ENCODE measurements at regions not wholly inside any gene's neighbourhood (a gene's known extent, or its start where the extent isn't known, plus 50 kb on each side); places are given as distances from the start of the nearest gene placed in this dataset.
A peak's percentile ranks its signal among the peaks of the same experiment; 100 is the strongest.

- no peak overlapping the region for H3K27ac Mint-ChIP-seq
- H3K4me3 Mint-ChIP-seq, result no peak overlapping the region
- H3K36me3 Mint-ChIP-seq, result no peaks in the 10 kb centered on the region
- no peaks in the 10 kb centered on the region for H3K27me3 Mint-ChIP-seq
- H3K4me1 Mint-ChIP-seq, result peaks cover 13% of the 10 kb centered on the region
- no peaks in the 10 kb centered on the region for H3K9me3 Mint-ChIP-seq
- no peak for ATAC-seq
These were observed 160.5 kb downstream of the DLEU7 start for GRCh38 chr13:50682966-50683365.

DNA sequence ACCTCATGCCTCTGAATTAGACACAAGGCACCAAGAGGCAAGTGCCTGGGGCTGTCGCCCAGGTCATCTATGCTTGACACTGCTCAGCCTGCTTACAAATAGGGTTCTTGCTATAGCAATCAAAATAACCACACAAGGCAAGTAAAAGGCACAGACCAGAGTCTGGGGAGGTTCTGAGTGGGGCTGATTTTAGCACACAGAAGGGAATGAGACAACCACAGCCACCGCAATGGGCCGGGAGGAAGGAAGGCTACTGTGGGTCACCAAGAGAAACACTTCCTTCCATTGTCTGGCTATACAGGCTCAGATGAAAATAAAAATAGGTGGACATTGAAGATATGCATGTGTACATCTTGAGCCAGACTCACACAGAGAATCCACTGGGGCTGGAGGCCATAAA lies 159.1 kb downstream of the DLEU7 start:
- no peak for ATAC-seq
- H3K27ac Mint-ChIP-seq, result peak overlapping the region; percentile 64
- peaks cover 13% of the 10 kb centered on the region for H3K4me1 Mint-ChIP-seq
- no peaks in the 10 kb centered on the region for H3K36me3 Mint-ChIP-seq
- H3K9me3 Mint-ChIP-seq, result no peaks in the 10 kb centered on the region
- no peak overlapping the region for H3K4me3 Mint-ChIP-seq
- no peaks in the 10 kb centered on the region for H3K27me3 Mint-ChIP-seq

DNA sequence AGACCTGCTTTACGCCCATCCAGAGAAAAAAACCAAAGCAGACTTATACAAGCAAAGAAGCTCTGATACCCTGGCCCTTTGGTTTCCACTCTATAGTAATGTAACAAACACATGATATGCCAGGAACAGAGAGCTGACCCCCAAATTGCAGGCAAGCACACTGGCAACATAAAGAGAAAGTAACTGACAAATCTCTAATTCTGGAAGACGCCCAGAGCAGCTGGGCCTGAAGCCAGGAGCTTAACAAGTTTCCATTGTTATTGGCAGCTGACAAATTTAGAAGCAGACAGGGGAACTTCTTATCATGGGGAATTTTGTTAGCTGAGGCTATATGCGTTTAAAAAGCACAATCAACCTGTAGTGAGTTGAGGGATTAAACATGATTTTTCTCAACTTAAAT lies 158.0 kb downstream of the DLEU7 start:
- no peak for ATAC-seq
- Mint-ChIP-seq H3K27ac (no peak overlapping the region), H3K4me1 (peaks cover 13% of the 10 kb centered on the region), H3K4me3 (no peak overlapping the region), H3K36me3 (no peaks in the 10 kb centered on the region), H3K9me3 (no peaks in the 10 kb centered on the region), H3K27me3 (no peaks in the 10 kb centered on the region)

GRCh38 chr13:50685956-50686355 lies 157.5 kb downstream of the DLEU7 start:
- peaks cover 13% of the 10 kb centered on the region for H3K4me1 Mint-ChIP-seq

GRCh38 chr13:50686551-50686950 lies 156.9 kb downstream of the DLEU7 start:
- Mint-ChIP-seq H3K4me3 (no peak overlapping the region), H3K36me3 (no peaks in the 10 kb centered on the region), H3K4me1 (peaks cover 13% of the 10 kb centered on the region), H3K27me3 (no peaks in the 10 kb centered on the region), H3K27ac (no peak overlapping the region), H3K9me3 (no peaks in the 10 kb centered on the region)
- no peak for ATAC-seq

More at GRCh38 chr13:50685956-50686355, 157.5 kb downstream of the DLEU7 start:
- no peak for ATAC-seq
- no peaks in the 10 kb centered on the region for H3K36me3 Mint-ChIP-seq
- no peak overlapping the region for H3K27ac Mint-ChIP-seq
- H3K27me3 Mint-ChIP-seq, result no peaks in the 10 kb centered on the region
- no peaks in the 10 kb centered on the region for H3K9me3 Mint-ChIP-seq
- no peak overlapping the region for H3K4me3 Mint-ChIP-seq

DNA sequence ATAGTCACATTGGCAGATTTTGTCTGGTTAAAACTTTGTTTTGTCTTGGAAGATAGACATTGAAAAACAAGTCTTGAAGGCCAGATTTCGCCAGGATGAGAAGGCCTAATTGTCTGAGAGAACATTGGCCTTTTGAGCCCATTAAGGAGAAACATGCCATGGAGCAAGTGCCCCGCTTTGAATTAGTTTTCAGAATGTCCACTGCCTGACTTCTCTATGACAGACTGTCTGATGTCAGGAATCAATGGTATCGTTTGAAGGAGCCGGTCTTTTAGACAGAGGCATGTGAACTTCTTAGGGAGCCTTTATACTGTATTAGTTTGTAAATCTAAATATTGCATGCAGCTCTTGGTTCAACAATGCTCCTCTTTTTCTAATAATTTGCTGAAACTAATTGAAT lies 155.9 kb downstream of the DLEU7 start:
- Mint-ChIP-seq H3K9me3 (no peaks in the 10 kb centered on the region), H3K4me3 (no peak overlapping the region), H3K27me3 (no peaks in the 10 kb centered on the region)

GRCh38 chr13:50690006-50690405 lies 153.5 kb downstream of the DLEU7 start:
- no peaks in the 10 kb centered on the region for H3K4me1 Mint-ChIP-seq
- no peaks in the 10 kb centered on the region for H3K9me3 Mint-ChIP-seq
- no peak overlapping the region for H3K4me3 Mint-ChIP-seq
- no peak overlapping the region for H3K27ac Mint-ChIP-seq
- no peak for ATAC-seq
- H3K27me3 Mint-ChIP-seq, result no peaks in the 10 kb centered on the region
- H3K36me3 Mint-ChIP-seq, result no peaks in the 10 kb centered on the region

More for the DNA sequence above, 155.9 kb downstream of the DLEU7 start:
- Mint-ChIP-seq H3K36me3 (no peaks in the 10 kb centered on the region), H3K4me1 (peaks cover 13% of the 10 kb centered on the region), H3K27ac (no peak overlapping the region)
- no peak for ATAC-seq

DNA sequence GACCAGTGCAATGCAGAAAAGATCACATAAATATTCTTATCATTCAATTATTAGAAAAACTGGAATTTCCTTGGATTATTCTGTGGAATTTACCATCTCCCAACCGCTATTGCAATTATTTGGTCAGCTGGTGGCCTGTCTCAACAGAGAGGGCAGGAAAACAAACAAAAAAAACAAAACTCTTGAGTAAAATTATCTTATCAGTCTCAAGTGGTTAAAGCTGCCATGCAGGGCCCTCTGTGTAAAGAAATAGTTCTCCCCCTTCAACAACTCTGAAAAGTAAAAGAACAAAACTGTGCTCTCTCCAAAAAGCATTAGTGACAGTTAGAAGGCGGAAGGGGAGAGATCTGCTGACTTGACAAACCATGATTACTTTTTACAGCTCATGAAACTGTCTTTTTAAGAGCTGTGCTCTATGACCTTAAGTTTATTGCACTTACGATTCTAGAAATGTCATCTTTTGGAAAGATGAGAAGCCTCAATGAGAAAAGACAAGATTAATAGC lies 152.3 kb downstream of the DLEU7 start:
- H3K27ac Mint-ChIP-seq, result no peak overlapping the region
- H3K27me3 Mint-ChIP-seq, result no peaks in the 10 kb centered on the region
- H3K36me3 Mint-ChIP-seq, result no peaks in the 10 kb centered on the region
- no peak overlapping the region for H3K4me3 Mint-ChIP-seq
- no peaks in the 10 kb centered on the region for H3K4me1 Mint-ChIP-seq
- no peak for ATAC-seq
- no peaks in the 10 kb centered on the region for H3K9me3 Mint-ChIP-seq

DNA sequence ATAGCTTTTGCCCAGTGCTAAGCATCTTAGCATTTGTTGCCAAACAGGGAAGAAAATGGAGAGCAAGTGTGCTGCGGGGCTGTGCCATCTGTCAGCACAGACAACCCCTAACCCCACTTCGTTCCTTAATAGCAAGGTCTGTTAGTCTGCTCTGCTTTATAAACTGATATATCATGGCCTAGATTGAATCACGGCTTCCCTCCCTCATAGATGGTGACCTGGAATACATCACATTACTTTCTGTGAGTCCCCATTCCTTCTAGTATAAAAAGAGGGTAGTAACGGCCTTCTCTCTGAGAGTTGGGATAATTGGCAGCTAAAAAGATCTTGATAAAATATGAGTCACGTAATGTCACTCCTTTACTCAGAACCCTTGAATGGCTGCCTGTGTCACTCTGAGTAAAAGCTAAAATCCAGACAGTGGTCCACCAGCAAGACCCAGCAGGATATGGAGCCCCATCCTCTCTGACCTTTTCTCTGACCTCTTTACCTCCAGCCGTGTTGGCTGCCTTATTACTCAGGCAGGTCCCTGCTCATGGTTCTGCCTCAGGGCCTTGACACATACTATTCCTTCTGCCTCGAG lies 151.7 kb downstream of the DLEU7 start:
- Mint-ChIP-seq H3K36me3 (no peaks in the 10 kb centered on the region), H3K9me3 (peaks cover 4% of the 10 kb centered on the region), H3K27ac (no peak overlapping the region), H3K4me1 (no peaks in the 10 kb centered on the region), H3K27me3 (no peaks in the 10 kb centered on the region), H3K4me3 (no peak overlapping the region)
- ATAC-seq, result no peak

- no peak overlapping the region for H3K4me3 Mint-ChIP-seq
- no peaks in the 10 kb centered on the region for H3K36me3 Mint-ChIP-seq
- no peak for ATAC-seq
- no peaks in the 10 kb centered on the region for H3K27me3 Mint-ChIP-seq
- H3K4me1 Mint-ChIP-seq, result no peaks in the 10 kb centered on the region
- peaks cover 6% of the 10 kb centered on the region for H3K9me3 Mint-ChIP-seq
- no peak overlapping the region for H3K27ac Mint-ChIP-seq
These were observed 151.0 kb downstream of the DLEU7 start for GRCh38 chr13:50692396-50692915.

DNA sequence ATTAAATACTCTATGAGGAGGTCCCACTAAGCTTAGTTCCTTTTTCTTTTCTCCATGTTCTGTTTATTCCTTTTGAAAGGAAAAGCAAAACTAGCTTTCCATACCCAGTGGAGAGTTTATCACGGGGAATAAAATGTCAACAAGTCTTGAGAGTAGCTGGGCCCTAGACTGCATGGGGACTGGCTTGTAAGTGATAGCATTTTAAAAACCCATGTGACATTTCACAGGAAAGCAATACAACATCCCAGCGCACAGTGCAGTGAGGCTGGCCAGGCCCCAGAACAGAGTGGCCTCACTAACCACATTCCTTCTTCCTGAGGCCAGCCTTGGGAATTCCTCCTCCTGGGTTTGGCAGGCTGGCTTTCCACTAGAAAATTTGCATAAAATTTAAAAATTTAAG lies 149.8 kb downstream of the DLEU7 start:
- H3K27ac Mint-ChIP-seq, result no peak overlapping the region
- no peaks in the 10 kb centered on the region for H3K36me3 Mint-ChIP-seq
- ATAC-seq, result no peak
- peaks cover 6% of the 10 kb centered on the region for H3K9me3 Mint-ChIP-seq
- no peak overlapping the region for H3K4me3 Mint-ChIP-seq
- H3K27me3 Mint-ChIP-seq, result no peaks in the 10 kb centered on the region
- no peaks in the 10 kb centered on the region for H3K4me1 Mint-ChIP-seq

- Mint-ChIP-seq H3K9me3 (peaks cover 6% of the 10 kb centered on the region), H3K36me3 (no peaks in the 10 kb centered on the region), H3K27me3 (no peaks in the 10 kb centered on the region), H3K4me1 (no peaks in the 10 kb centered on the region), H3K27ac (no peak overlapping the region), H3K4me3 (no peak overlapping the region)
- no peak for ATAC-seq
These were observed 145.5 kb downstream of the DLEU7 start for GRCh38 chr13:50697746-50698539.

DNA sequence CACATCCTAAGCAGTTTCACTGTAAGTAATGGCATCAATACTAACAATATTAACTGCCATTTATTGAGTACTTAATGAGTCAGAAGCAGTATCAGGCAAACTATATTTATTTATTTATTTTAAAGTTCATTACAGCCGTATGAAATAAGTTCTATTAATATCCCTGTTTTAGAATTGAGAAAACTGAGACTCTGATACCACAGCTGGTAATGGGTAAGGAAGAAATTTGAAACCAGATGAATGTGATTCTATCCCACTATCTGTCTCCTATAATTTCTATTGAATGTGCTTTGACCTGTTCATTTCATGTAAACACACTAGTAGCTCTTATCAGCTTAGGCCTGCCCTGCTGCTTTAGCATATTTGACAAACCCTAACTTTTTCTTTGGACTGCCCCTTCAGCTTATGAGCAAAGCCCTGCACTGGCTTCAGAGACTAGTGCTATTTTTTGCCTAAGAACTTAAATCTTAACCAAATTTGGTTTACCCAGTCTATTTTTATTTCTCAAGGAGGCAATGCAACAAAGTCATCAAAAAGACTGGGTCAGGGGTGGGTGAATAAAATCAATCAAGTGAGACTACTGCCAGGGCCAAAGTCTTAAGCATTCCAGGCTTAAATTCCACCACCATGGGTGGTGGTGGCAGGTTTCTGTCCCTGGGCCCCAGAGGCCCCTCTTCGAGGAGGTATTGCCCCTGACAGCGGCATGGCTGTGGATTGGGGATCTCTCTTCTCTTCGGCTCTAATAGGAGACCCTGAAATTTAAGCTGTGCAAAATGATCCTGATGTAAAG lies 143.4 kb downstream of the DLEU7 start:
- no peak for ATAC-seq
- H3K27ac Mint-ChIP-seq, result no peak overlapping the region
- H3K4me3 Mint-ChIP-seq, result no peak overlapping the region
- no peaks in the 10 kb centered on the region for H3K4me1 Mint-ChIP-seq
- no peaks in the 10 kb centered on the region for H3K36me3 Mint-ChIP-seq
- peaks cover 6% of the 10 kb centered on the region for H3K9me3 Mint-ChIP-seq
- H3K27me3 Mint-ChIP-seq, result no peaks in the 10 kb centered on the region

GRCh38 chr13:50700664-50701305 lies 142.7 kb downstream of the DLEU7 start:
- H3K9me3 Mint-ChIP-seq, result peaks cover 6% of the 10 kb centered on the region
- H3K4me3 Mint-ChIP-seq, result no peak overlapping the region
- peaks cover under 1% of the 10 kb centered on the region for H3K4me1 Mint-ChIP-seq
- H3K27ac Mint-ChIP-seq, result no peak overlapping the region
- no peaks in the 10 kb centered on the region for H3K36me3 Mint-ChIP-seq
- no peak for ATAC-seq
- no peaks in the 10 kb centered on the region for H3K27me3 Mint-ChIP-seq

- no peak for ATAC-seq
- Mint-ChIP-seq H3K27ac (no peak overlapping the region), H3K36me3 (no peaks in the 10 kb centered on the region), H3K4me1 (peaks cover 7% of the 10 kb centered on the region), H3K4me3 (no peak overlapping the region), H3K27me3 (no peaks in the 10 kb centered on the region), H3K9me3 (peaks cover 4% of the 10 kb centered on the region)
These were observed 142.0 kb downstream of the DLEU7 start for GRCh38 chr13:50701469-50701868.
